HG02678 (cell line): ENCODE measurements at regions not wholly inside any gene's neighbourhood (a gene's known extent, or its start where the extent isn't known, plus 50 kb on each side); places are given as distances from the start of the nearest gene placed in this dataset.

Source experiments
- ATAC-seq: cut with Tn5 transposase; IDR thresholded peaks from one replicate; pipeline ENCODE4 v1.9.1; 2021; ENCODE audit warnings: mild to moderate bottlenecking, moderate library complexity; ENCODE audit not compliant: unreplicated experiment

- ATAC-seq = no peak
Measured at GRCh38 chr11:116200564-116200963, 572.2 kb downstream of the BUD13 start.

- no peak for ATAC-seq
Measured at GRCh38 chr11:116199182-116199581, 573.6 kb downstream of the BUD13 start.

- ATAC-seq = no peak
Measured at GRCh38 chr11:116194156-116194904, 578.5 kb downstream of the BUD13 start.

- ATAC-seq = no peak
Measured at GRCh38 chr11:116193321-116194131, 579.3 kb downstream of the BUD13 start.

- ATAC-seq = no peak
Measured at GRCh38 chr11:116192509-116193210, 580.1 kb downstream of the BUD13 start.

GRCh38 chr11:116190861-116191260, 581.9 kb downstream of the BUD13 start:
- ATAC-seq = no peak

- ATAC-seq = no peak
Measured at GRCh38 chr11:116189408-116190170, 583.2 kb downstream of the BUD13 start.

GRCh38 chr11:116188350-116188749, 584.4 kb downstream of the BUD13 start:
- ATAC-seq = no peak

GRCh38 chr11:116187026-116187425, 585.8 kb downstream of the BUD13 start:
- ATAC-seq = no peak

GRCh38 chr11:116185551-116185950, 587.2 kb downstream of the BUD13 start:
- ATAC-seq = no peak

GRCh38 chr11:116184763-116185162, 588.0 kb downstream of the BUD13 start:
- ATAC-seq = no peak

- no peak for ATAC-seq
Measured at GRCh38 chr11:116182356-116182966, 590.3 kb downstream of the BUD13 start.

GRCh38 chr11:116180806-116181600, 591.8 kb downstream of the BUD13 start:
- no peak for ATAC-seq

GRCh38 chr11:116179401-116179800, 593.4 kb downstream of the BUD13 start:
- ATAC-seq = no peak

GRCh38 chr11:116177521-116178210, 595.1 kb downstream of the BUD13 start:
- no peak for ATAC-seq

GRCh38 chr11:116176484-116177005, 596.2 kb downstream of the BUD13 start:
- ATAC-seq = no peak

- ATAC-seq = no peak
Measured at GRCh38 chr11:116175707-116176106, 597.1 kb downstream of the BUD13 start.

- ATAC-seq = no peak
Measured at GRCh38 chr11:116173941-116174911, 598.6 kb downstream of the BUD13 start.
